ENCODE measurements at regions not wholly inside any gene's neighbourhood (a gene's known extent, or its start where the extent isn't known, plus 50 kb on each side); places are given as distances from the start of the nearest gene placed in this dataset.

DNA sequence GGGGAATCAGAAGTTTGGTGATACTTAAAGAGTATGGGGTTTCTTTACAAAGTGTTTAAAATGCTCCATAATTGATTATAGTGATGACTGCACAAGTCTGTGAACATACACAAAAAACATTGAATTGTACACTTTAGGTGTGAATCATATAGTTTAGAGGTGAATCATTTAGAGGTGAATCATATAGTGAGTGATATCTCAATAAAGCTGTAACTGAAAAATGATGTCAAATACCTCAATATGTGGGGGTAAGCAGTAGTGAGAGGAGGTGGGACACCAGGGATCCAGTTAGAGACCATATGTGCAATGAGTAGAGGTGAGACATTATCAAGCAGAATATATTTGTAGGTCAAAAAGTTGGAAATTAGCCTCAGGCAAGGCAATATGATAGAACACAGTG is 264.5 kb downstream of the PMP22 start:
- no peaks in the 10 kb centered on the region for H3F3A ChIP-seq (ENCODE audit: insufficient read depth, low read length)
- H3K79me2 ChIP-seq (ENCODE audit: insufficient read depth, low read length), result no peaks in the 10 kb centered on the region
- no peak overlapping the region for H3K4me2 ChIP-seq (ENCODE audit: low read length)
- no peaks in the 10 kb centered on the region for H4K20me1 ChIP-seq (ENCODE audit: insufficient read depth, low read length)
- H3K27me3 ChIP-seq (ENCODE audit: insufficient read depth, low read length), result no peaks in the 10 kb centered on the region
- H3K4me1 ChIP-seq (ENCODE audit: insufficient read depth, low read length, severe bottlenecking), result no peaks in the 10 kb centered on the region
- H3K9me3 ChIP-seq (ENCODE audit: low read length), result no peaks in the 10 kb centered on the region
- no peaks in the 10 kb centered on the region for H3K36me3 ChIP-seq (ENCODE audit: insufficient read depth, low read length)
- no peak overlapping the region for H3K9ac ChIP-seq (ENCODE audit: low read length)
- no peak overlapping the region for H2AFZ ChIP-seq (ENCODE audit: low read length)
- TF ChIP-seq EZH2 (IDR thresholded peaks at IDR 0.05; ENCODE audit: borderline replicate concordance, low read length), result no peak
- TF ChIP-seq, protein P1, sequence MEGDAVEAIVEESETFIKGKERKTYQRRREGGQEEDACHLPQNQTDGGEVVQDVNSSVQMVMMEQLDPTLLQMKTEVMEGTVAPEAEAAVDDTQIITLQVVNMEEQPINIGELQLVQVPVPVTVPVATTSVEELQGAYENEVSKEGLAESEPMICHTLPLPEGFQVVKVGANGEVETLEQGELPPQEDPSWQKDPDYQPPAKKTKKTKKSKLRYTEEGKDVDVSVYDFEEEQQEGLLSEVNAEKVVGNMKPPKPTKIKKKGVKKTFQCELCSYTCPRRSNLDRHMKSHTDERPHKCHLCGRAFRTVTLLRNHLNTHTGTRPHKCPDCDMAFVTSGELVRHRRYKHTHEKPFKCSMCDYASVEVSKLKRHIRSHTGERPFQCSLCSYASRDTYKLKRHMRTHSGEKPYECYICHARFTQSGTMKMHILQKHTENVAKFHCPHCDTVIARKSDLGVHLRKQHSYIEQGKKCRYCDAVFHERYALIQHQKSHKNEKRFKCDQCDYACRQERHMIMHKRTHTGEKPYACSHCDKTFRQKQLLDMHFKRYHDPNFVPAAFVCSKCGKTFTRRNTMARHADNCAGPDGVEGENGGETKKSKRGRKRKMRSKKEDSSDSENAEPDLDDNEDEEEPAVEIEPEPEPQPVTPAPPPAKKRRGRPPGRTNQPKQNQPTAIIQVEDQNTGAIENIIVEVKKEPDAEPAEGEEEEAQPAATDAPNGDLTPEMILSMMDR (IDR thresholded peaks at IDR 0.05; ENCODE audit: low read length), result no peak
- H3K9me2 ChIP-seq (ENCODE audit: low read depth, low read length), result no peaks in the 10 kb centered on the region
- H3K27ac ChIP-seq (ENCODE audit: low read depth, low read length, poor library complexity, severe bottlenecking), result no peak overlapping the region
- H3K4me3 ChIP-seq (ENCODE audit: low read depth, low read length, poor library complexity, severe bottlenecking), result no peak overlapping the region

DNA sequence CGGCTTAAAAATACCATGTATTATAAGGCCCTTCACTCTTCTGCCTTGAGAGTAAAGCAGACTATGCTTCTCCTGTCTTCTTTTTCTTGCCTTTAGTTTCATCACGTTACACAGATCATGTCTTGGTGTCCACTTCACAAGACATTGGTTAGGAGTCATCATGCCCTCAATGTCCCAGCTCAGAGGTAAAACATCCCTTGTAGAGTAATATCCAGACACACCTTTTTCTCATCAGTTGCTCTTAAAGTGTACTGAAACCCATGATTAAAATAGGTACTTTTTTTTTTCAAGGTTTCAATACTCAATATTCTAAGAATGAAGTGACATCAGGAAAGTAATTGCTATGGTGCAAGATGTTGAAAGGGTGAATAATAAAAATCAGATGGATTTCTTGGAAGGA is 267.8 kb downstream of the PMP22 start:
- no peak for TF ChIP-seq EZH2 (IDR thresholded peaks at IDR 0.05; ENCODE audit: borderline replicate concordance, low read length)
- TF ChIP-seq, protein P1 (IDR thresholded peaks at IDR 0.05; ENCODE audit: low read length), result no peak

DNA sequence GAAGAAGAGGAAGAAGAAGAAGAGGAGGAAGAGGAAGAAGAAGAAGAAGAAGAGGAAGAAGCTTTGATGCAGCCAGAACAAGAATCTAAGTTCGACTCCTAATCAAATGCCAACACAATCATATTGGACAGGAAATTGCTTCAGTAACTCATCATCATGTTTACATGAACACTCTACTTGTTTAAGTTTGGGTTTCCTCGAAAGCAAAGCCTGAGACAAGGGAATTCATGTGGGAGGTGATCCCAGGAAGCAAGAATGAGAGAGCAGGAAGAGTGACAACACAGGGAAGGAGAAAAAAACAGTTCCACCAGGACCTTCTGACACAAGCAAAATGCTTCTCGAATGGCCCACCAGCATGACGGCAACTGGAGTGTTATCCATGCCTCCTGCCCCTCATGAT is 279.0 kb downstream of the PMP22 start:
- Histone ChIP-seq H2AFZ (ENCODE audit: low read length) (no peak overlapping the region), H3K4me1 (ENCODE audit: insufficient read depth, low read length, severe bottlenecking) (no peaks in the 10 kb centered on the region), H3K36me3 (ENCODE audit: insufficient read depth, low read length) (no peaks in the 10 kb centered on the region), H3K27me3 (ENCODE audit: insufficient read depth, low read length) (no peaks in the 10 kb centered on the region), H3K79me2 (ENCODE audit: insufficient read depth, low read length) (no peaks in the 10 kb centered on the region), H3K9me2 (ENCODE audit: low read depth, low read length) (no peaks in the 10 kb centered on the region), H3K4me3 (ENCODE audit: low read depth, low read length, poor library complexity, severe bottlenecking) (no peak overlapping the region), H3K4me2 (ENCODE audit: low read length) (no peak overlapping the region), H3F3A (ENCODE audit: insufficient read depth, low read length) (no peaks in the 10 kb centered on the region), H4K20me1 (ENCODE audit: insufficient read depth, low read length) (no peaks in the 10 kb centered on the region), H3K9me3 (ENCODE audit: low read length) (no peaks in the 10 kb centered on the region), H3K9ac (ENCODE audit: low read length) (no peak overlapping the region), H3K27ac (ENCODE audit: low read depth, low read length, poor library complexity, severe bottlenecking) (no peak overlapping the region)
- TF ChIP-seq, protein P1 (IDR thresholded peaks at IDR 0.05; ENCODE audit: low read length), result no peak
- no peak for TF ChIP-seq EZH2 (IDR thresholded peaks at IDR 0.05; ENCODE audit: borderline replicate concordance, low read length)

More for the DNA sequence above, 267.8 kb downstream of the PMP22 start:
- Histone ChIP-seq H4K20me1 (ENCODE audit: insufficient read depth, low read length) (no peaks in the 10 kb centered on the region), H3K79me2 (ENCODE audit: insufficient read depth, low read length) (no peaks in the 10 kb centered on the region), H3K9me3 (ENCODE audit: low read length) (no peaks in the 10 kb centered on the region), H3F3A (ENCODE audit: insufficient read depth, low read length) (no peaks in the 10 kb centered on the region), H3K36me3 (ENCODE audit: insufficient read depth, low read length) (no peaks in the 10 kb centered on the region), H3K4me1 (ENCODE audit: insufficient read depth, low read length, severe bottlenecking) (no peaks in the 10 kb centered on the region), H3K9ac (ENCODE audit: low read length) (no peak overlapping the region), H3K9me2 (ENCODE audit: low read depth, low read length) (no peaks in the 10 kb centered on the region), H2AFZ (ENCODE audit: low read length) (no peak overlapping the region), H3K4me3 (ENCODE audit: low read depth, low read length, poor library complexity, severe bottlenecking) (no peak overlapping the region), H3K27ac (ENCODE audit: low read depth, low read length, poor library complexity, severe bottlenecking) (no peak overlapping the region), H3K27me3 (ENCODE audit: insufficient read depth, low read length) (no peaks in the 10 kb centered on the region; the same call in 1 of the 2 replicates), H3K4me2 (ENCODE audit: low read length) (no peak overlapping the region)
